Ishikawa (cell line): ENCODE measurements at regions not wholly inside any gene's neighbourhood (a gene's known extent, or its start where the extent isn't known, plus 50 kb on each side); places are given as distances from the start of the nearest gene placed in this dataset.

Experiments
- CEBPB ChIP-seq: IDR thresholded peaks from 2 replicates; pipeline ENCODE4 v1.6.1; 2012
- CREB1 ChIP-seq: IDR thresholded peaks from 2 replicates; pipeline ENCODE4 v1.6.1; 2012; ENCODE audit warnings: low read depth
- EGR1 ChIP-seq: IDR thresholded peaks from 2 replicates; pipeline ENCODE4 v1.6.1; 2012
- EP300 ChIP-seq: IDR thresholded peaks from 2 replicates; pipeline ENCODE4 v1.6.1; 2012; ENCODE audit warnings: borderline replicate concordance
- FOXM1 ChIP-seq: IDR thresholded peaks from 2 replicates; pipeline ENCODE4 v1.6.1; 2012; ENCODE audit warnings: low read depth, borderline replicate concordance
- RAD21 ChIP-seq: IDR thresholded peaks from 2 replicates; pipeline ENCODE4 v1.6.1; 2012; ENCODE audit warnings: low read depth
- TAF1 ChIP-seq: IDR thresholded peaks from 2 replicates; pipeline ENCODE4 v1.6.1; 2012; ENCODE audit warnings: low read depth, mild to moderate bottlenecking
- TCF12 ChIP-seq: IDR thresholded peaks from 2 replicates; pipeline ENCODE4 v1.6.1; 2012; ENCODE audit warnings: low read depth
- TEAD4 ChIP-seq: IDR thresholded peaks from 2 replicates; pipeline ENCODE4 v1.6.1; 2012
- YY1 ChIP-seq: IDR thresholded peaks from 2 replicates; pipeline ENCODE4 v1.6.1; 2012; ENCODE audit warnings: low read depth
- TF ChIP-seq, protein P1 (sequence below): IDR thresholded peaks from 2 replicates; pipeline ENCODE4 v1.6.1; 2012
- TF ChIP-seq, protein P2 (sequence below): IDR thresholded peaks from 2 replicates; pipeline ENCODE4 v1.6.1; 2012; ENCODE audit warnings: low read depth, mild to moderate bottlenecking

DNA sequence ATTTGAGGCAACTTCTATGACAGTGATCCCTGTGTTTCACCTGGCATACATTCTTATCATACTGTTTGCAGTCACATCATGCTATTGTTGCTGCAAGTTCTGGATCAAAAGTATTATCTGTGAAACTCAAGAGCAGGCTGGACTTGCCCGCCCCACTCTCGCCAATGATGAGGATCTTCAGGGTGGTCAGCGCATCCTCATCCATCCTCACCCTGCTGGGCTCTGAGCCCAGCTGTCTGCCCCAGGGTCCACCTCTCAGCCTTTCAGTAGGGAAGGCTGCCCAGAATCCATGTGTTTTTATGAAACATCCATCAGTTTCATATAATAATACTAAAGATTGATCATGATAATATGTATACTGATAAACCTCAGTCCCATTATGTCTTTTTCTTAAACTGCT is 55.4 kb upstream of the KIF5B start:
- TF ChIP-seq YY1 (no peak), TAF1 (no peak), RAD21 (no peak), EP300 (no peak), CEBPB (no peak), EGR1 (no peak), TEAD4 (no peak), CREB1 (no peak), TCF12 (no peak), FOXM1 (no peak)
- TF ChIP-seq, protein P1, sequence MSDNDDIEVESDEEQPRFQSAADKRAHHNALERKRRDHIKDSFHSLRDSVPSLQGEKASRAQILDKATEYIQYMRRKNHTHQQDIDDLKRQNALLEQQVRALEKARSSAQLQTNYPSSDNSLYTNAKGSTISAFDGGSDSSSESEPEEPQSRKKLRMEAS = no peak
- TF ChIP-seq, protein P2, sequence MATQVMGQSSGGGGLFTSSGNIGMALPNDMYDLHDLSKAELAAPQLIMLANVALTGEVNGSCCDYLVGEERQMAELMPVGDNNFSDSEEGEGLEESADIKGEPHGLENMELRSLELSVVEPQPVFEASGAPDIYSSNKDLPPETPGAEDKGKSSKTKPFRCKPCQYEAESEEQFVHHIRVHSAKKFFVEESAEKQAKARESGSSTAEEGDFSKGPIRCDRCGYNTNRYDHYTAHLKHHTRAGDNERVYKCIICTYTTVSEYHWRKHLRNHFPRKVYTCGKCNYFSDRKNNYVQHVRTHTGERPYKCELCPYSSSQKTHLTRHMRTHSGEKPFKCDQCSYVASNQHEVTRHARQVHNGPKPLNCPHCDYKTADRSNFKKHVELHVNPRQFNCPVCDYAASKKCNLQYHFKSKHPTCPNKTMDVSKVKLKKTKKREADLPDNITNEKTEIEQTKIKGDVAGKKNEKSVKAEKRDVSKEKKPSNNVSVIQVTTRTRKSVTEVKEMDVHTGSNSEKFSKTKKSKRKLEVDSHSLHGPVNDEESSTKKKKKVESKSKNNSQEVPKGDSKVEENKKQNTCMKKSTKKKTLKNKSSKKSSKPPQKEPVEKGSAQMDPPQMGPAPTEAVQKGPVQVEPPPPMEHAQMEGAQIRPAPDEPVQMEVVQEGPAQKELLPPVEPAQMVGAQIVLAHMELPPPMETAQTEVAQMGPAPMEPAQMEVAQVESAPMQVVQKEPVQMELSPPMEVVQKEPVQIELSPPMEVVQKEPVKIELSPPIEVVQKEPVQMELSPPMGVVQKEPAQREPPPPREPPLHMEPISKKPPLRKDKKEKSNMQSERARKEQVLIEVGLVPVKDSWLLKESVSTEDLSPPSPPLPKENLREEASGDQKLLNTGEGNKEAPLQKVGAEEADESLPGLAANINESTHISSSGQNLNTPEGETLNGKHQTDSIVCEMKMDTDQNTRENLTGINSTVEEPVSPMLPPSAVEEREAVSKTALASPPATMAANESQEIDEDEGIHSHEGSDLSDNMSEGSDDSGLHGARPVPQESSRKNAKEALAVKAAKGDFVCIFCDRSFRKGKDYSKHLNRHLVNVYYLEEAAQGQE = no peak
